ENCODE measurements at regions not wholly inside any gene's neighbourhood (a gene's known extent, or its start where the extent isn't known, plus 50 kb on each side); places are given as distances from the start of the nearest gene placed in this dataset.

GRCh38 chr10:125283191-125283835 lies 123.0 kb upstream of the CTBP2 start:
- Mint-ChIP-seq H3K27me3 (ENCODE audit: low read depth) (peaks cover 15% of the 10 kb centered on the region), H3K4me1 (ENCODE audit: low read depth) (peaks cover 2% of the 10 kb centered on the region), H3K27ac (ENCODE audit: unreplicated experiment) (no peak overlapping the region), H3K9me3 (ENCODE audit: low read depth) (peaks cover 6% of the 10 kb centered on the region), H3K36me3 (ENCODE audit: low read depth) (peaks cover 2% of the 10 kb centered on the region), H3K4me3 (ENCODE audit: unreplicated experiment) (no peak overlapping the region)
- TF ChIP-seq CTCF (IDR thresholded peaks at IDR 0.05), result no peak
- no peak for DNase-seq (ENCODE audit: low spot score)

GRCh38 chr10:125281091-125281490 lies 120.7 kb upstream of the CTBP2 start:
- DNase-seq (ENCODE audit: low spot score), result no peak
- H3K4me3 Mint-ChIP-seq (ENCODE audit: unreplicated experiment), result no peak overlapping the region
- no peak overlapping the region for H3K27ac Mint-ChIP-seq (ENCODE audit: unreplicated experiment)
- peaks cover 2% of the 10 kb centered on the region for H3K4me1 Mint-ChIP-seq (ENCODE audit: low read depth)
- no peak for TF ChIP-seq CTCF (IDR thresholded peaks at IDR 0.05)
- peaks cover 8% of the 10 kb centered on the region for H3K27me3 Mint-ChIP-seq (ENCODE audit: low read depth)
- peaks cover under 1% of the 10 kb centered on the region for H3K36me3 Mint-ChIP-seq (ENCODE audit: low read depth)
- H3K9me3 Mint-ChIP-seq (ENCODE audit: low read depth), result peaks cover 5% of the 10 kb centered on the region

- Mint-ChIP-seq H3K27me3 (ENCODE audit: low read depth) (peaks cover 4% of the 10 kb centered on the region), H3K4me3 (ENCODE audit: unreplicated experiment) (no peak overlapping the region), H3K36me3 (ENCODE audit: low read depth) (peaks cover 2% of the 10 kb centered on the region), H3K27ac (ENCODE audit: unreplicated experiment) (no peak overlapping the region), H3K9me3 (ENCODE audit: low read depth) (peaks cover 9% of the 10 kb centered on the region), H3K4me1 (ENCODE audit: low read depth) (no peaks in the 10 kb centered on the region)
- no peak for TF ChIP-seq CTCF (IDR thresholded peaks at IDR 0.05)
- no peak for DNase-seq (ENCODE audit: low spot score)
Measured at GRCh38 chr10:125276133-125276532, 115.8 kb upstream of the CTBP2 start.

- no peaks in the 10 kb centered on the region for H3K4me1 Mint-ChIP-seq (ENCODE audit: low read depth)
- H3K9me3 Mint-ChIP-seq (ENCODE audit: low read depth), result peaks cover 9% of the 10 kb centered on the region
- no peak for TF ChIP-seq CTCF (IDR thresholded peaks at IDR 0.05)
- H3K36me3 Mint-ChIP-seq (ENCODE audit: low read depth), result peaks cover 2% of the 10 kb centered on the region
- no peak for DNase-seq (ENCODE audit: low spot score)
- peaks cover 9% of the 10 kb centered on the region for H3K27me3 Mint-ChIP-seq (ENCODE audit: low read depth)
- H3K4me3 Mint-ChIP-seq (ENCODE audit: unreplicated experiment), result no peak overlapping the region
- H3K27ac Mint-ChIP-seq (ENCODE audit: unreplicated experiment), result no peak overlapping the region
Measured at GRCh38 chr10:125274961-125275360, 114.6 kb upstream of the CTBP2 start.

GRCh38 chr10:125273023-125273422 lies 112.7 kb upstream of the CTBP2 start:
- Mint-ChIP-seq H3K27ac (ENCODE audit: unreplicated experiment) (no peak overlapping the region), H3K4me3 (ENCODE audit: unreplicated experiment) (no peak overlapping the region), H3K27me3 (ENCODE audit: low read depth) (peaks cover 12% of the 10 kb centered on the region)

More at GRCh38 chr10:125273023-125273422, 112.7 kb upstream of the CTBP2 start:
- peaks cover 11% of the 10 kb centered on the region for H3K9me3 Mint-ChIP-seq (ENCODE audit: low read depth)
- no peak for TF ChIP-seq CTCF (IDR thresholded peaks at IDR 0.05)
- peaks cover 2% of the 10 kb centered on the region for H3K36me3 Mint-ChIP-seq (ENCODE audit: low read depth)
- no peak for DNase-seq (ENCODE audit: low spot score)
- no peaks in the 10 kb centered on the region for H3K4me1 Mint-ChIP-seq (ENCODE audit: low read depth)
